Retinal pigment epithelial cell (primary cell): ENCODE measurements at regions not wholly inside any gene's neighbourhood (a gene's known extent, or its start where the extent isn't known, plus 50 kb on each side); places are given as distances from the start of the nearest gene placed in this dataset.
"Not testable (repeated sequence)": the region's sequence is repeated elsewhere in the genome, so short reads cannot be mapped to it uniquely, and the experiment has no call there.

ENCODE experiments used
- DNase-seq: peaks from one replicate; pipeline ENCODE4 v3.0.0-alpha.2; 2010; ENCODE audit warnings: low read depth
- H3K4me3 ChIP-seq: 2 replicates; pipeline ENCODE4 v1.5.1; 2011; ENCODE audit warnings: mild to moderate bottlenecking, low read length, control low read depth, moderate library complexity
- CTCF ChIP-seq: conservative IDR thresholded peaks from 2 replicates; pipeline ENCODE4 v1.5.1; 2011; ENCODE audit warnings: low read depth, low read length, control low read depth, inconsistent platforms

GRCh38 chrX:63551856-63552255 lies 200.7 kb upstream of the SPIN4 start:
- no peak for DNase-seq
- H3K4me3 ChIP-seq = no peak overlapping the region
- no peak for TF ChIP-seq CTCF

- no peak for TF ChIP-seq CTCF
- DNase-seq = no peak
- H3K4me3 ChIP-seq = no peak overlapping the region
Measured at GRCh38 chrX:63530654-63531053, 179.5 kb upstream of the SPIN4 start.

- TF ChIP-seq CTCF = no peak
- no peak overlapping the region for H3K4me3 ChIP-seq
- no peak for DNase-seq
Measured at GRCh38 chrX:63529961-63530360, 178.8 kb upstream of the SPIN4 start.

GRCh38 chrX:63526863-63527262 lies 175.7 kb upstream of the SPIN4 start:
- TF ChIP-seq CTCF = no peak
- H3K4me3 ChIP-seq = no peak overlapping the region
- no peak for DNase-seq

GRCh38 chrX:63525491-63525890 lies 174.4 kb upstream of the SPIN4 start:
- no peak for TF ChIP-seq CTCF
- H3K4me3 ChIP-seq = no peak overlapping the region
- DNase-seq = no peak

- H3K4me3 ChIP-seq, DNase-seq: not testable (repeated sequence)
Measured at GRCh38 chrX:63519368-63519767, 168.2 kb upstream of the SPIN4 start.

GRCh38 chrX:63514569-63515080 lies 163.5 kb upstream of the SPIN4 start:
- DNase-seq = no peak
- no peak overlapping the region for H3K4me3 ChIP-seq
- no peak for TF ChIP-seq CTCF
